ENCODE measurements at regions not wholly inside any gene's neighbourhood (a gene's known extent, or its start where the extent isn't known, plus 50 kb on each side); places are given as distances from the start of the nearest gene placed in this dataset.

- TF ChIP-seq SP1 (IDR thresholded peaks at IDR 0.05), result no peak
- TF ChIP-seq ARNT (IDR thresholded peaks at IDR 0.05), result no peak
Measured at GRCh38 chr10:130477360-130477759, 341.2 kb downstream of the GLRX3 start.

Data from HEK293T (cell line).